HEK293 (cell line): ENCODE measurements at regions not wholly inside any gene's neighbourhood (a gene's known extent, or its start where the extent isn't known, plus 50 kb on each side); places are given as distances from the start of the nearest gene placed in this dataset.

ENCODE experiments used
- BCL11A ChIP-seq: fragments of 450-650 bp; formaldehyde crosslinking; IDR thresholded peaks from 2 replicates; pipeline ENCODE4 v1.5.1; 2016; ENCODE audit warnings: low read depth, missing biosample characterization, missing genetic modification characterization
- IKZF3 ChIP-seq: fragments of 450-650 bp; IDR thresholded peaks from 2 replicates; pipeline ENCODE4 v1.5.0; 2018; ENCODE audit warnings: missing biosample characterization, mild to moderate bottlenecking, missing genetic modification characterization, moderate library complexity
- SETDB1 ChIP-seq: IDR thresholded peaks from one replicate; pipeline ENCODE4 v1.6.1; 2017; ENCODE audit warnings: mild to moderate bottlenecking, low read length, moderate library complexity, mixed read lengths; ENCODE audit not compliant: insufficient read length
- ZFP37 ChIP-seq: fragments of 450-650 bp; formaldehyde crosslinking; IDR thresholded peaks from 2 replicates; pipeline ENCODE4 v1.5.1; 2016; ENCODE audit warnings: missing biosample characterization, missing genetic modification characterization
- ZNF138 ChIP-seq: fragments of 450-650 bp; formaldehyde crosslinking; IDR thresholded peaks from 2 replicates; pipeline ENCODE4 v1.5.1; 2016; ENCODE audit warnings: missing biosample characterization, missing genetic modification characterization, borderline replicate concordance
- ZNF549 ChIP-seq: fragments of 450-650 bp; IDR thresholded peaks from 2 replicates; pipeline ENCODE4 v1.5.1; 2018; ENCODE audit warnings: missing biosample characterization, missing genetic modification characterization, mild to moderate bottlenecking, inconsistent platforms, moderate library complexity
- ZNF555 ChIP-seq: fragments of 450-650 bp; formaldehyde crosslinking; conservative IDR thresholded peaks from 2 replicates; pipeline ENCODE4 v1.5.1; 2017; ENCODE audit warnings: missing biosample characterization, mild to moderate bottlenecking, missing genetic modification characterization, inconsistent platforms
- ZNF791 ChIP-seq: fragments of 450-650 bp; formaldehyde crosslinking; IDR thresholded peaks from 2 replicates; pipeline ENCODE4 v1.5.1; 2016; ENCODE audit warnings: missing biosample characterization, missing genetic modification characterization
- ZNF792 ChIP-seq: fragments of 450-650 bp; formaldehyde crosslinking; IDR thresholded peaks from 2 replicates; pipeline ENCODE4 v1.5.1; 2016; ENCODE audit warnings: missing biosample characterization, missing genetic modification characterization
- ZSCAN23 ChIP-seq: fragments of 450-650 bp; formaldehyde crosslinking; IDR thresholded peaks from 2 replicates; pipeline ENCODE4 v1.5.1; 2016; ENCODE audit warnings: missing biosample characterization, missing genetic modification characterization
- ZXDB ChIP-seq: fragments of 450-650 bp; formaldehyde crosslinking; IDR thresholded peaks from 2 replicates; pipeline ENCODE4 v1.5.1; 2016; ENCODE audit warnings: missing biosample characterization, missing genetic modification characterization
- TF ChIP-seq, protein P1 (sequence below): fragments of 450-650 bp; formaldehyde crosslinking; IDR thresholded peaks from 2 replicates; pipeline ENCODE4 v1.5.1; 2016; ENCODE audit warnings: missing biosample characterization, missing genetic modification characterization
- TF ChIP-seq, protein P2 (sequence below): fragments of 450-650 bp; formaldehyde crosslinking; IDR thresholded peaks from 2 replicates; pipeline ENCODE4 v1.5.1; 2016; ENCODE audit warnings: missing biosample characterization, missing genetic modification characterization

DNA sequence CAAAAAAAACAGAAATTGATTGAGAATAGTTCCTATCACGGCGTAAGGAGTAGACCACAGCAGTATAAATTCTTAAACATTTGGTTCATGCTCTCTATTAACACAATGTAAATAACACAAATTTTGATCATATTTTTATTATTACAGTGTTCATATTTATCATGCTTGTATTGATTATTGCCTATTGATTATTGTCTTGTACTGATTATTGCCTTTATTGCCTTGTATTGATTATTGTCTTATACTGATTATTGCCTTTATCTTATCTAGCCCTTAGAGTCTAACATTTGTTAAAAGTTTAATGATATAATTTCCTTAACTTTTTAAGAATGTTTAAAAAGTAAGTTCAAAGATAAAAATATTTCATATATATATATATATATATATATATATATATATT lies 460.7 kb downstream of the KCNT2 start:
- TF ChIP-seq ZXDB (tag by site-specific recombination): no peak
- TF ChIP-seq BCL11A (tag by site-specific recombination): no peak
- TF ChIP-seq, protein P1, sequence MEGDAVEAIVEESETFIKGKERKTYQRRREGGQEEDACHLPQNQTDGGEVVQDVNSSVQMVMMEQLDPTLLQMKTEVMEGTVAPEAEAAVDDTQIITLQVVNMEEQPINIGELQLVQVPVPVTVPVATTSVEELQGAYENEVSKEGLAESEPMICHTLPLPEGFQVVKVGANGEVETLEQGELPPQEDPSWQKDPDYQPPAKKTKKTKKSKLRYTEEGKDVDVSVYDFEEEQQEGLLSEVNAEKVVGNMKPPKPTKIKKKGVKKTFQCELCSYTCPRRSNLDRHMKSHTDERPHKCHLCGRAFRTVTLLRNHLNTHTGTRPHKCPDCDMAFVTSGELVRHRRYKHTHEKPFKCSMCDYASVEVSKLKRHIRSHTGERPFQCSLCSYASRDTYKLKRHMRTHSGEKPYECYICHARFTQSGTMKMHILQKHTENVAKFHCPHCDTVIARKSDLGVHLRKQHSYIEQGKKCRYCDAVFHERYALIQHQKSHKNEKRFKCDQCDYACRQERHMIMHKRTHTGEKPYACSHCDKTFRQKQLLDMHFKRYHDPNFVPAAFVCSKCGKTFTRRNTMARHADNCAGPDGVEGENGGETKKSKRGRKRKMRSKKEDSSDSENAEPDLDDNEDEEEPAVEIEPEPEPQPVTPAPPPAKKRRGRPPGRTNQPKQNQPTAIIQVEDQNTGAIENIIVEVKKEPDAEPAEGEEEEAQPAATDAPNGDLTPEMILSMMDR: no peak
- TF ChIP-seq, protein P2, sequence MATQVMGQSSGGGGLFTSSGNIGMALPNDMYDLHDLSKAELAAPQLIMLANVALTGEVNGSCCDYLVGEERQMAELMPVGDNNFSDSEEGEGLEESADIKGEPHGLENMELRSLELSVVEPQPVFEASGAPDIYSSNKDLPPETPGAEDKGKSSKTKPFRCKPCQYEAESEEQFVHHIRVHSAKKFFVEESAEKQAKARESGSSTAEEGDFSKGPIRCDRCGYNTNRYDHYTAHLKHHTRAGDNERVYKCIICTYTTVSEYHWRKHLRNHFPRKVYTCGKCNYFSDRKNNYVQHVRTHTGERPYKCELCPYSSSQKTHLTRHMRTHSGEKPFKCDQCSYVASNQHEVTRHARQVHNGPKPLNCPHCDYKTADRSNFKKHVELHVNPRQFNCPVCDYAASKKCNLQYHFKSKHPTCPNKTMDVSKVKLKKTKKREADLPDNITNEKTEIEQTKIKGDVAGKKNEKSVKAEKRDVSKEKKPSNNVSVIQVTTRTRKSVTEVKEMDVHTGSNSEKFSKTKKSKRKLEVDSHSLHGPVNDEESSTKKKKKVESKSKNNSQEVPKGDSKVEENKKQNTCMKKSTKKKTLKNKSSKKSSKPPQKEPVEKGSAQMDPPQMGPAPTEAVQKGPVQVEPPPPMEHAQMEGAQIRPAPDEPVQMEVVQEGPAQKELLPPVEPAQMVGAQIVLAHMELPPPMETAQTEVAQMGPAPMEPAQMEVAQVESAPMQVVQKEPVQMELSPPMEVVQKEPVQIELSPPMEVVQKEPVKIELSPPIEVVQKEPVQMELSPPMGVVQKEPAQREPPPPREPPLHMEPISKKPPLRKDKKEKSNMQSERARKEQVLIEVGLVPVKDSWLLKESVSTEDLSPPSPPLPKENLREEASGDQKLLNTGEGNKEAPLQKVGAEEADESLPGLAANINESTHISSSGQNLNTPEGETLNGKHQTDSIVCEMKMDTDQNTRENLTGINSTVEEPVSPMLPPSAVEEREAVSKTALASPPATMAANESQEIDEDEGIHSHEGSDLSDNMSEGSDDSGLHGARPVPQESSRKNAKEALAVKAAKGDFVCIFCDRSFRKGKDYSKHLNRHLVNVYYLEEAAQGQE: no peak
- TF ChIP-seq ZNF549 (tag by site-specific recombination): no peak
- TF ChIP-seq ZNF792 (tag by site-specific recombination): no peak
- TF ChIP-seq ZSCAN23 (tag by site-specific recombination): no peak
- no peak for TF ChIP-seq ZNF138
- no peak for TF ChIP-seq ZNF555 (tag by site-specific recombination)
- no peak for TF ChIP-seq ZFP37 (tag by site-specific recombination)
- no peak for TF ChIP-seq IKZF3 (tag by site-specific recombination)
- no peak for TF ChIP-seq SETDB1
- no peak for TF ChIP-seq ZNF791 (tag by site-specific recombination)
